Activated naive CD4-positive, alpha-beta T cell treated with anti-CD3 and anti-CD28 coated beads, Interleukin-2, amount 10 ng/mL, durations not matched to agents 7 days and 5 days (primary cell): ENCODE measurements at regions not wholly inside any gene's neighbourhood (a gene's known extent, or its start where the extent isn't known, plus 50 kb on each side); places are given as distances from the start of the nearest gene placed in this dataset.
A peak's percentile ranks its signal among the peaks of the same experiment; 100 is the strongest.
"Not testable (repeated sequence)": the region's sequence is repeated elsewhere in the genome, so short reads cannot be mapped to it uniquely, and the experiment has no call there.

Experiments
- CTCF ChIA-PET: fragments of 350-600 bp; sonication (Branson Sonifier 250); formaldehyde crosslinking; loops from one replicate; lab custom pipeline; 2021; ENCODE audit warnings: antibody characterized with exemption; lab: Charles Lee
- DNase-seq: peaks from one replicate; pipeline ENCODE4 v3.0.0-alpha.2; 2020
- H3K27ac Mint-ChIP-seq: one replicate; pipeline ENCODE4 v1.8.0; 2021; ENCODE audit warnings: mild to moderate bottlenecking, moderate library complexity, mixed read lengths
- H3K27me3 Mint-ChIP-seq: one replicate; pipeline ENCODE4 v1.8.0; 2021; ENCODE audit warnings: mild to moderate bottlenecking, mixed read lengths
- H3K36me3 Mint-ChIP-seq: one replicate; pipeline ENCODE4 v1.8.0; 2021; ENCODE audit warnings: mixed read lengths
- H3K4me1 Mint-ChIP-seq: one replicate; pipeline ENCODE4 v1.8.0; 2021; ENCODE audit warnings: mixed read lengths
- H3K4me3 Mint-ChIP-seq: one replicate; pipeline ENCODE4 v1.8.0; 2021; ENCODE audit warnings: mild to moderate bottlenecking, moderate library complexity, mixed read lengths
- H3K9me3 Mint-ChIP-seq: one replicate; pipeline ENCODE4 v1.8.0; 2021; ENCODE audit warnings: mixed read lengths

DNA sequence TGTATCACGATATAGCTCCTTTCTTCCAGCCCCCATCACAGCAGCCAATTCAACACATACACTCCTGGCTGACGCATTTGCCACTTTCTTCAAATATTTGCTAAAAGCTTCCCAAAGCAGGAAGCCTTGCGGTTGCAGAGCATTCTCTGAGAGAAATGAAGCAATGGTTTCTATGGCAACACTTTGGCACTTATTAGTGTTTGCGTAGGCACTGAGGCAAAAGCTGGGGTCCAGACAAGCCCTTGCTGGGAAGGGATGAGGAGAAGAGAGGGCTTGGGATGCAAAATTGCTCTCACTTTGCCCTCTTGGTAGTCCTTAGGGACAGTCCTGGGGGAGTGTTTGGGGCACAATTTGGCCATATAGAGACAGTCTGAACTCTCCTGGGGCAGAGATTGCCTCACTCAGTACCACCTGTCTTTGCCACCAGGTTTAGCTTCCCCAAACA lies 55.0 kb upstream of the PAK3 start:
- Mint-ChIP-seq H3K36me3 (no peaks in the 10 kb centered on the region), H3K4me1 (peaks cover 5% of the 10 kb centered on the region), H3K27ac (peak overlapping the region; percentile 14), H3K27me3 (no peaks in the 10 kb centered on the region), H3K4me3 (no peak overlapping the region), H3K9me3 (no peaks in the 10 kb centered on the region)
- DNase-seq, result no peak
- CTCF ChIA-PET, result no interaction called here

DNA sequence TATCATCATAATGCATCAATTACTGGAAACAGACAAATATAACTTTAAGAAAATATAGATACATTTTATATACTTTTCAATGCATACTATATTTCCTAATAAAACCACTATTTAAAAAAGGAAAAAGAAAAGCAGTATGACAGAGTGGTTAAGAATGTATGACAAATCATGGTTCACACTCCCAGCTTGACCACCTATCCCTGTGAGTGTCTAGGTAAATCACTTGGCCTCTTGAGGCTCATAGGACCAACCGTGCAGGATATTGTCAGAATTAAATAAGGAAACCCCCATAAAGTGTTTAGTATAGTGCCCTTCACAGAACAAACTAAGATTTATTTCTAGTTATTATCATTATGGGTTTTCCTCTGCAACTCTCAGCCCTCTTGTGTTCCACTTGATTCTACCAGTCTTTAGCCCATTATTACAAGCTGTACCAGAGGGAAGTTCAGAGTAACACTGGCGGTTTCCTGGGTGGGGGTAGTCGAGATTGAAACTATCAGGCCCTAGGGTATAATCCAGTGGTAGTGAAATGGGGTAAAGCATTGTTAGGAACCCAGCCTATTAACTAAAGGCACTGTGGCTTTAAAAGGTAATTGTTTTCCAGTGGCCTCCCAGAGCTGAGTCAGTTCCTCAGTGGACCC lies 55.5 kb upstream of the PAK3 start:
- no peak for DNase-seq
- Mint-ChIP-seq H3K9me3 (no peaks in the 10 kb centered on the region), H3K27me3 (no peaks in the 10 kb centered on the region), H3K27ac (no peak overlapping the region), H3K4me3 (no peak overlapping the region), H3K4me1 (peaks cover 5% of the 10 kb centered on the region), H3K36me3 (no peaks in the 10 kb centered on the region)
- CTCF ChIA-PET, result no interaction called here

DNA sequence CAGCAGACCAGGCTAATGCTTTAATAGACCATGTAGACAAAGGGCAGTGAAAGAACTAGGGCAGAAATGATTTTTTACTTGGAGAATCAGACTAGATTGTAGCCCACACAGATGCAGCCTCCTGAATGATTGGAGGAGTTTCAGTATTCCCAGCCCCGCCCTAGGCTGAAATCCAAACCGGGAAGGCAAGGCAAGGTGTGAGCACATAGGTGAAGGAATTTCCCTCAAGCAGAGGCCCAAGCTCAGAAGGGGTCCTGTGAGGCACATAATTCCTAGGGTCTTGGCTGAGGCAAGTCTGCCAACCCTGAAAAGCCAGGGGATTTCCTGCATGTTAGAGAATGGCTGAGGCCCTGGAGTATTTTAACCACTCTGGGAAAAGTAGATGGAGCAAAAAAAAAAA lies 56.4 kb upstream of the PAK3 start:
- no peaks in the 10 kb centered on the region for H3K27me3 Mint-ChIP-seq
- no peaks in the 10 kb centered on the region for H3K9me3 Mint-ChIP-seq
- H3K4me1 Mint-ChIP-seq, result peaks cover 5% of the 10 kb centered on the region
- H3K4me3 Mint-ChIP-seq, result no peak overlapping the region
- no peaks in the 10 kb centered on the region for H3K36me3 Mint-ChIP-seq
- H3K27ac Mint-ChIP-seq, result no peak overlapping the region
- CTCF ChIA-PET, result no interaction called here
- DNase-seq, result no peak

DNA sequence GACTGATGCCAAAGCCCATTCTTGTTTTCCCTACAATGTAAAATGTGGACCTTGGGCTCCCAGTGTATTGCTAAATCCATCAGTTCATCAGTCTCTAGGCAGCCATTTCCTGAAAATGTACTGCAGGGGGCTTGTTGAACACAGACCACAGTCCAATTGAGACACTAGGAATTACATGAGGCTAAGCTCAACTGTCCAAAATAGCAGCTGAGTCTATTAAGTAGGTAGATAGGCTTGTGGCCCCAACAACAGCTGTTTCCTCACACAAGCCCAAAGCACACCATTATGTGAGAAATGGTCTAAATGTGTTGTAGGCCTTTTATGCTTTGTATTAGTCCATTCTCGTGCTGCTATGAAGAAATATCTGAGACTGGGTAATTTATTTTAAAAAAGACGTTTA lies 60.0 kb upstream of the PAK3 start:
- Mint-ChIP-seq H3K27me3 (no peaks in the 10 kb centered on the region), H3K36me3 (no peaks in the 10 kb centered on the region), H3K4me1 (no peaks in the 10 kb centered on the region), H3K27ac (no peak overlapping the region), H3K4me3 (no peak overlapping the region), H3K9me3 (no peaks in the 10 kb centered on the region)
- CTCF ChIA-PET, result no interaction called here
- DNase-seq, result no peak

DNA sequence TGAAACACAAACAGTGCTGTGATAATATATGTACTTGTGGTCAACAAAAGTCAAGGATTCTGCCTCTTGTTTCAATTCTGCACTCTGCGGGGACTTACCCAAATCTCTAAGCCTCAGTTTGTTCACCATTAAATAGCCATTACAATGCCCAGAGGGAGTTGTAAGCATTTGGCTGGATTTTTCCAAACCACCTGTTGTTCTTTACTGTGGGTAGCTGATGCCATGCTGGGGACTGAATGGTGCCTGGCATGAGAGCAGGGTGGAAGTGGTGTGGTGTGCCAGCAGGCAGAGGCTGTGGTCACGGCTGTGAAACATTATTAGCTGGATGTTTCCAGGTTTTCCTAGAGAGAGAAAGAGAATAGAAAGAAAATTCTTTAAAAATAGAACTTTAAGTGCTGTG lies 60.7 kb upstream of the PAK3 start:
- no peak overlapping the region for H3K4me3 Mint-ChIP-seq
- CTCF ChIA-PET, result no interaction called here

DNA sequence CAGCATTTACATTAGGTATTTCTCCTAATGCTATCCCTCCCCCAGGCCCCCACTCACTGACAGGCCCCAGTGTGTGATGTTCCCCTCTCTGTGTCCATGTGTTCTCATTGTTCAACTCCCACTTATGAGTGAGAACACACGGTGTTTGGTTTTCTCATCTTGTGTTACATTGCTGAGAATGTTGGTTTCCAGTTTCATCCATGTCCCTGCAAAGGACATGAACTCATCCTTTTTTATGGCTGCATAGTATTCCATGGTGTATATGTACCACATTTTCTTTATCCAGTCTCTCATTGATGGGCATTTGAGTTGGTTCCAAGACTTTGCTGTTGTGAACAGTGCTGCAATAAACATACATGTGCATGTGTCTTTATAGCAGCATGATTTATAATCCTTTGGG lies 73.0 kb upstream of the PAK3 start:
- CTCF ChIA-PET, result not testable (repeated sequence)

More for the DNA sequence above, 60.7 kb upstream of the PAK3 start:
- Mint-ChIP-seq H3K4me1 (no peaks in the 10 kb centered on the region), H3K9me3 (no peaks in the 10 kb centered on the region), H3K27ac (no peak overlapping the region), H3K36me3 (no peaks in the 10 kb centered on the region), H3K27me3 (no peaks in the 10 kb centered on the region)
- no peak for DNase-seq

DNA sequence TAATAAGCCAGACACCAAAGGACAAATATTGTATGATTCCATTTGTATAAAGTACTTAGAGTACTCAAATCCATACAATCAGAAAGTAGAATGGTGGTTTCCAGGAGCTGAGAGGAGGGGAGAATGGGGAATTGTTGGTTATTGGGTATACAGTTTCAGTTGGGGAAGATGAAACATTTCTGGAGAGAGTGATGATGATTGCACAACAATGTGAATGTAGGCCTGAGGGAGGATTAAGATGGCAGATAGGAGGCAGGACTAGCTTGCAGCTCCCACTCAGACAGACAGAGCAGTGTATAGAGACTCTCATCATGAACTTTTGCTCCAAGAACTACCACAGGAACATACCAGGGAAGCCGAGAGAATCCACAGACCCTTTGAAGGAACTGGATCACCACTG lies 75.7 kb upstream of the PAK3 start:
- DNase-seq, result no peak
- Mint-ChIP-seq H3K9me3 (no peaks in the 10 kb centered on the region), H3K27ac (no peak overlapping the region), H3K36me3 (no peaks in the 10 kb centered on the region), H3K4me1 (no peaks in the 10 kb centered on the region), H3K27me3 (no peaks in the 10 kb centered on the region), H3K4me3 (no peak overlapping the region)
- CTCF ChIA-PET, result no interaction called here

More for the DNA sequence above, 73.0 kb upstream of the PAK3 start:
- H3K9me3 Mint-ChIP-seq, DNase-seq, H3K4me1 Mint-ChIP-seq, H3K27ac Mint-ChIP-seq, H3K36me3 Mint-ChIP-seq, H3K4me3 Mint-ChIP-seq, H3K27me3 Mint-ChIP-seq: not testable (repeated sequence)

DNA sequence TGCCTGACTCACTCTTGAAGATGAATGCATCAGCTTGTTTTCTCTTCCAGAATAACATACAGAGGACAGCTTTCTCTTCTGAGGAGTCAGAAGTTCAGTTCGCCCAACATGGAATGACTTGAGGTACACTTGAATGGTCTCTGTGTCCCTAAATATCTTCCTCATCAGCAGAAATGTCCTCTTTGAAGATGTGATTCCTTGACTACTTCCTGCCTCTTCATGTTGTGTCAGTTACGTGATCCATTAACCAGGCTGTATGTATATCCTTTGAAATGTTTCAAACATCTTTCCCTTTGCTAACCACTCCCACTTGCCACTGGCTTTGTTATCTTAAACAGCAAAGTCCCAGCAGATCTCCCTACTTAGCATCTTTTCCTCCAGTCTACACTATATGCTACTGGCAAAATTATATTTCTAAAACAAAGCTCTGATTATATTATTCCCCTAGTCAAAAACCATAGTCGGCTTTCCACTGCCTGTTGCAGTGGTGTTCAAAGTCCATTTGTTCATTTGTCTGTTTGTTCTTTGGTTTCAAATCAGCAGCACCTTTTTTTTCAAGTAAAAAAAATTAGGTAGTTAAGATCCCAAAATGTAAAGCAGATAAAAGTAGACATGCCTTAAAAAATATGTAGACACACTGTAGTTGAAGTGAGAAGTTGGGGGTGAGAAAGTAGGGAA lies 82.1 kb upstream of the PAK3 start:
- H3K27me3 Mint-ChIP-seq, result no peaks in the 10 kb centered on the region
- H3K4me3 Mint-ChIP-seq, result no peak overlapping the region
- H3K36me3 Mint-ChIP-seq, result no peaks in the 10 kb centered on the region
- no peaks in the 10 kb centered on the region for H3K9me3 Mint-ChIP-seq
- H3K4me1 Mint-ChIP-seq, result no peaks in the 10 kb centered on the region
- DNase-seq, result no peak
- CTCF ChIA-PET, result no interaction called here
- H3K27ac Mint-ChIP-seq, result no peak overlapping the region

DNA sequence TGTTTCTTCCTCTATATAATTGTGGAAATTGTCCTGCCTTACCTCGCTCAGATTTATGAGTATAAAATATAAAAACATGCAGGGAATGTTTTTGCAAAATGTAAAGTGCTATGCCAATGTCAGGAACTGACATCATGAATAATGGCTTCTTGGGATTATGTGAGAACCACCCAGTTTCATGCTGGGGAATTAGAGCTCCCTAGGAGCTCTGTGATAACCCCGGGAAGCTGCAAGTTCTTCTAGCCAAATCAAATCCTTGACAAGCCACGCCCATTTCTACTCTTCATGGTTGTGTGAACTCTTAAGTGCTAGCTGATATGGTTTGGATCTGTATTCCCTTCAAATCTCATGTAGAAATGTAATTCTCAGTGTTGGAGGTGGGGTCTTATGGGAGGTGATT lies 85.9 kb upstream of the PAK3 start:
- Mint-ChIP-seq H3K4me1 (no peaks in the 10 kb centered on the region), H3K27ac (no peak overlapping the region)

DNA sequence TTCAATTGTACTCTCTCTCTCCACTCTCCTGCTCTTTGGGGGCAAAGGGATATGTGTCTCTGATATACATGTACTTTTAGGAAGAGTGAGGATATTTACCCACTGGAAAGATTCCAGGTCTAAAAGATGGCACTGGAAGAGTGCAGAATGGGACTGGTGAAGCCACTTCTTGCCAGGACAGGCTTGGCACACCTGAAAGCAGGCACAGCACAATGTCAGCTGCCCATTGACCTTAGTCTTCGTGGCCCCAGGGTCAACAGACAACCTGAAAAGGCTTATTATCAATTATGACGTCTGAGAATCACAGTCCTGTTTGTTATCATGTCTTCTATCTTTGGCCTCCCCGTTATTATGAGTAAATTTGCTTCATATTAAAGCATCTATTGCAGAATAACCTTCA lies 86.7 kb upstream of the PAK3 start:
- Mint-ChIP-seq H3K36me3 (no peaks in the 10 kb centered on the region), H3K4me3 (no peak overlapping the region), H3K4me1 (no peaks in the 10 kb centered on the region), H3K9me3 (no peaks in the 10 kb centered on the region), H3K27me3 (no peaks in the 10 kb centered on the region), H3K27ac (no peak overlapping the region)
- CTCF ChIA-PET, result no interaction called here
- no peak for DNase-seq

More for the DNA sequence above, 85.9 kb upstream of the PAK3 start:
- no peaks in the 10 kb centered on the region for H3K36me3 Mint-ChIP-seq
- no peak overlapping the region for H3K4me3 Mint-ChIP-seq
- no peak for DNase-seq
- CTCF ChIA-PET, result no interaction called here
- no peaks in the 10 kb centered on the region for H3K27me3 Mint-ChIP-seq
- H3K9me3 Mint-ChIP-seq, result no peaks in the 10 kb centered on the region

DNA sequence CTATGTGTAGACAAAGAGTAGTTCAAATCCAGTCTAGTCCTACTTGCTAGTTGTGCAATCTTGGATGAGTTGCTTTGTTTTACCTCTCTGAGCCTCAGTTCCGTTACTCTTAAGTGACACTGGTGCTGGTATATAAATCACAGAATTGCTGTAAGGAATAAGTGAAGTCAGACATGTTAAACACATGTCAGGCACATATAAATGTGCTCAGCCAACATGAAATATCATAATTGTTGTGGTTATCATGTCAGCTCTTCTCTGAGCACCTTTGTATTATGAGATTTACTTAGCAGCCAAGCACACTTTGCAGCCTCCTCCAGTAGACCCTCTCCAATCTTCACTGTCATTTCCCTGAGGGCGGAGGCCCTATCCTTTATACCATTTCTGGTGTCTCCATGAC lies 87.9 kb upstream of the PAK3 start:
- Mint-ChIP-seq H3K27ac (no peak overlapping the region), H3K4me1 (no peaks in the 10 kb centered on the region), H3K36me3 (no peaks in the 10 kb centered on the region), H3K4me3 (no peak overlapping the region), H3K9me3 (no peaks in the 10 kb centered on the region), H3K27me3 (no peaks in the 10 kb centered on the region)
- DNase-seq, result no peak
- CTCF ChIA-PET, result no interaction called here

DNA sequence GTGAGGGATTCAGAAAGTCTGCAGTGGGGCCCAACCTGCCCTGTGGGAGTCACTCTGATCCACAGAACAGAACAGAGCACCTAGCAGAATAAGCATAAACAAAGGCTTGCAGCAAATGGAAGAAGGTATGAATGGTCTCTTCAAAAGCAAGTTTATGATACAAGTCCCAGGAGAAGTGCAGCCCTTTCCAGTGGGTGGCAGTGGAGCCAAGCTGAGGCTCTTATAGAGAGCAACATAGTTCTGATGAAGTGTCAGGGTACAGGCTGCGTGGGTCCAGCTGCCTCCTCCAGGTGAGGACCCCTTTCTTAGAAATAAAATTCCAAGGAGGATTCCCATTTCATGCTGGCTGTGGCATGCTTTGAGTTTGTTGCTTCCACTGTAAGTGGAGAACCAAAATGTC lies 88.8 kb upstream of the PAK3 start:
- Mint-ChIP-seq H3K4me3 (no peak overlapping the region), H3K27ac (no peak overlapping the region), H3K27me3 (no peaks in the 10 kb centered on the region), H3K4me1 (no peaks in the 10 kb centered on the region), H3K9me3 (no peaks in the 10 kb centered on the region), H3K36me3 (no peaks in the 10 kb centered on the region)
- no peak for DNase-seq
- CTCF ChIA-PET, result no interaction called here

DNA sequence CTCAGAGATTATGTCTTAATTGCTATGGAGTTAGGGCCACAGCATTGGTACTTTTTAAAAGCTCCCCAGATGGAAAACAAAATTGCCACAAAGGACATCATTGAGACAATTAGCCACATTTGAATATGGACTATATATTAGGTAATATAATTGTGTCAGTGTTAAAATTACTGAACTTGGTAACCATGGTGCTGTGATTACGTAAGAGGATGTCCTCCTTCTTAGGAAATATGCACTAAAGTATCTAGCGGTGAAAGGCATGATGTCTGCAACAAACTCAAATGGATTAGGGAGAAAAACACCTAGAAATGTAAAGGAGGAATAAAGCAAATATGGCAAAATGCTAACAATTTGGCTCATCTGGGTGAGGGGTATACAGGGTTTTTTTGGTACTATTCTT lies 89.9 kb upstream of the PAK3 start:
- DNase-seq, result no peak
- no peaks in the 10 kb centered on the region for H3K4me1 Mint-ChIP-seq
- H3K27ac Mint-ChIP-seq, result no peak overlapping the region
- no peaks in the 10 kb centered on the region for H3K27me3 Mint-ChIP-seq
- no peak overlapping the region for H3K4me3 Mint-ChIP-seq
- no peaks in the 10 kb centered on the region for H3K36me3 Mint-ChIP-seq
- CTCF ChIA-PET, result no interaction called here
- H3K9me3 Mint-ChIP-seq, result no peaks in the 10 kb centered on the region

DNA sequence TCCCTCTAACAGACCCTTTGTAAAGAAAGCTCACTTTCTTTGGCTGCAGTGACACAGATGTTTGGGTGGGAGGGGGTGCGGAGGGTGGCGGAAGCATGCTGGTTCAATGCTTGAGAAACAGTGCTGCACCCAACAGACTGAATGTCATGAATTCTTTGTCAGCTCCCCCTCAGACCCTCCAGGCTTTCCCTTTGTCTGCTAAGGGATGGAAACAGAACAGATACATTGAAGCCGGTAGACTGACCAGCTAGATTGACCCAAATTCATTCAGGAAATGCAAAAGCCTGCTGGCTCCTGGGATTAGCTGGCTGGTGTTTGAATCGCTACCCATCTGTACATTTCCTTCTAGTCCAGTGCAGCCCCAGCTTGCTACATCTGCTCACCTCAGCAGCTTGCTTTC lies 90.8 kb upstream of the PAK3 start:
- no peaks in the 10 kb centered on the region for H3K36me3 Mint-ChIP-seq
- no peaks in the 10 kb centered on the region for H3K9me3 Mint-ChIP-seq
- CTCF ChIA-PET, result no interaction called here
- no peaks in the 10 kb centered on the region for H3K27me3 Mint-ChIP-seq
- H3K4me3 Mint-ChIP-seq, result no peak overlapping the region
- no peak overlapping the region for H3K27ac Mint-ChIP-seq
- DNase-seq, result no peak
- H3K4me1 Mint-ChIP-seq, result no peaks in the 10 kb centered on the region

DNA sequence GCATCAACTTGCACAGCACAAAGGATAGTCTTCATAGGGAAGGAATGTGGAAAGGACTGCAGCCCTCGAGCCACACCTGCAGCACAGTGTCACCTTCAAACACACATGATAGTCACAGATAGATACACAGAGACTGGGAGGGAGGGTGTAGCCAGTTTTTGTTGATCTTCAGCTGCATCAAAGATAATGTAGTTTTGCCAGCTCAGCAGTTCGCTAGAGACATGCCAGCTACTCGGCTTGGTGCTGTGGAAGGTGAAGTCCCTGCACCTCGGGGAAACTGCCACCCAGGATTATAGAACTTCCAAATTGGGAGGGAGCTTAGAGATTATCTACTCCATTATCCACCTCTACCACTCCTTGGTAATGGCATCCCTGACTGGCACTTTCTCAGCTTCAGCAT lies 92.9 kb upstream of the PAK3 start:
- Mint-ChIP-seq H3K27me3 (no peaks in the 10 kb centered on the region), H3K36me3 (no peaks in the 10 kb centered on the region), H3K4me1 (no peaks in the 10 kb centered on the region), H3K9me3 (no peaks in the 10 kb centered on the region), H3K4me3 (no peak overlapping the region), H3K27ac (no peak overlapping the region)
- CTCF ChIA-PET, result no interaction called here
- DNase-seq, result no peak
